HL-60 (cell line): ENCODE measurements at regions not wholly inside any gene's neighbourhood (a gene's known extent, or its start where the extent isn't known, plus 50 kb on each side); places are given as distances from the start of the nearest gene placed in this dataset.

ENCODE experiments used
- DNase-seq, 2 experiments: peaks; one replicate each; pipeline ENCODE4 v3.0.0-alpha.2; 2010 to 2020; ENCODE audit warnings: low read depth in 1 of 2, low spot score in 1 of 2
- H3K27ac ChIP-seq: fragments of 250-450 bp; sonication (Bioruptor Pico); replicated peaks from 2 replicates; pipeline ENCODE4 v1.5.1; 2020; ENCODE audit warnings: mild to moderate bottlenecking, moderate library complexity
- H3K27me3 ChIP-seq: fragments of 250-450 bp; sonication (Bioruptor Pico); 2 replicates; pipeline ENCODE4 v1.5.1; 2021; ENCODE audit warnings: mild to moderate bottlenecking, moderate library complexity; ENCODE audit not compliant: insufficient read depth, poor library complexity, severe bottlenecking
- H3K4me3 ChIP-seq: replicated peaks from 2 replicates; pipeline ENCODE4 v1.5.1; 2011; ENCODE audit warnings: mild to moderate bottlenecking, control low read depth, low read length; ENCODE audit not compliant: insufficient read depth
- CTCF ChIP-seq: IDR thresholded peaks from one replicate; pipeline ENCODE4 v1.5.1; 2011; ENCODE audit warnings: low read length, control low read depth, inconsistent platforms; ENCODE audit not compliant: insufficient read depth
- GABPA ChIP-seq: IDR thresholded peaks from 2 replicates; pipeline ENCODE4 v1.6.1; 2012; ENCODE audit warnings: low read depth
- POLR2AphosphoS5 ChIP-seq: IDR thresholded peaks from 2 replicates; pipeline ENCODE4 v1.6.1; 2012; ENCODE audit warnings: low read depth
- REST ChIP-seq: IDR thresholded peaks from 2 replicates; pipeline ENCODE4 v1.6.1; 2012; ENCODE audit warnings: low read depth; ENCODE audit not compliant: insufficient replicate concordance
- SPI1 ChIP-seq: IDR thresholded peaks from 2 replicates; pipeline ENCODE4 v1.6.1; 2012; ENCODE audit warnings: low read depth, mild to moderate bottlenecking, borderline replicate concordance

GRCh38 chr1:29664711-29665110, 428.4 kb downstream of the PTPRU start:
- H3K4me3 ChIP-seq, result no peak overlapping the region
- no peaks in the 10 kb centered on the region for H3K27me3 ChIP-seq
- no peak for DNase-seq
- TF ChIP-seq SPI1 (no peak), GABPA (no peak), CTCF (no peak)
- H3K27ac ChIP-seq, result no peak overlapping the region

GRCh38 chr1:29658688-29659087, 422.4 kb downstream of the PTPRU start:
- DNase-seq, result no peak
- TF ChIP-seq SPI1 (no peak), POLR2AphosphoS5 (no peak), REST (no peak)
- no peak overlapping the region for H3K4me3 ChIP-seq

GRCh38 chr1:29657816-29658215, 421.5 kb downstream of the PTPRU start:
- H3K27me3 ChIP-seq, result no peaks in the 10 kb centered on the region
- no peak for TF ChIP-seq CTCF
- TF ChIP-seq GABPA, result no peak
- TF ChIP-seq SPI1, result no peak
- no peak for TF ChIP-seq POLR2AphosphoS5
- no peak for TF ChIP-seq REST
- no peak overlapping the region for H3K27ac ChIP-seq
- H3K4me3 ChIP-seq, result no peak overlapping the region
- DNase-seq, result no peak

More at GRCh38 chr1:29658688-29659087, 422.4 kb downstream of the PTPRU start:
- no peak overlapping the region for H3K27ac ChIP-seq
- no peaks in the 10 kb centered on the region for H3K27me3 ChIP-seq

GRCh38 chr1:29655945-29656850, 419.9 kb downstream of the PTPRU start:
- DNase-seq, result no peak
- H3K4me3 ChIP-seq, result no peak overlapping the region
- TF ChIP-seq CTCF (no peak), GABPA (no peak), REST (no peak), SPI1 (no peak), POLR2AphosphoS5 (no peak)
- H3K27ac ChIP-seq, result no peak overlapping the region
- H3K27me3 ChIP-seq, result no peaks in the 10 kb centered on the region
